HT1080 (cell line): ENCODE measurements at regions not wholly inside any gene's neighbourhood (a gene's known extent, or its start where the extent isn't known, plus 50 kb on each side); places are given as distances from the start of the nearest gene placed in this dataset.
A peak's percentile ranks its signal among the peaks of the same experiment; 100 is the strongest.
"Not testable (repeated sequence)": the region's sequence is repeated elsewhere in the genome, so short reads cannot be mapped to it uniquely, and the experiment has no call there.

ENCODE experiments used
- DNase-seq: peaks from one replicate; pipeline ENCODE4 v3.0.0-alpha.2; 2015; ENCODE audit warnings: low read depth

GRCh38 chr7:116340943-116341907 is 130.9 kb downstream of the TES start:
- DNase-seq, result no peak

DNA sequence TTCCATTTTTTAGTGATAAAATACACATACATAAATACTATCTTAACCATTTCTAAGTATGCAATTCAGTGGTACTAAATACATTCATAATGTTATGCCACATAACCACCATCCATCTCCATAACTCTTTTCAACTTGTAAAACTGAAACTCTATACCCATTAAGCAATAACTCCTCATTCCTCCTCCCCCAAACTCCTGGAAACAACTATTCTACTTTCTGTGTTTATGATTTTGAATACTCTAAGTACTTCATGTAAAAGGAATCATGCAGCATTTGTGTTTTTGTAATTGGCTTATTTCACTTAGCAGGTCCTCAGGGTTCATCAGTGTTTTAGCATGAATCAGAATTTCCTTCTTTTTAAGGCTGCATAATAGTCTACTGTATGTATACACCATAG is 131.8 kb downstream of the TES start:
- no peak for DNase-seq

GRCh38 chr7:116347151-116347832 is 137.0 kb downstream of the TES start:
- DNase-seq, result no peak

GRCh38 chr7:116348346-116348745 is 138.0 kb downstream of the TES start:
- DNase-seq, result no peak

GRCh38 chr7:116351966-116352365 is 141.6 kb downstream of the TES start:
- no peak for DNase-seq

GRCh38 chr7:116353647-116354046 is 143.3 kb downstream of the TES start:
- no peak for DNase-seq

DNA sequence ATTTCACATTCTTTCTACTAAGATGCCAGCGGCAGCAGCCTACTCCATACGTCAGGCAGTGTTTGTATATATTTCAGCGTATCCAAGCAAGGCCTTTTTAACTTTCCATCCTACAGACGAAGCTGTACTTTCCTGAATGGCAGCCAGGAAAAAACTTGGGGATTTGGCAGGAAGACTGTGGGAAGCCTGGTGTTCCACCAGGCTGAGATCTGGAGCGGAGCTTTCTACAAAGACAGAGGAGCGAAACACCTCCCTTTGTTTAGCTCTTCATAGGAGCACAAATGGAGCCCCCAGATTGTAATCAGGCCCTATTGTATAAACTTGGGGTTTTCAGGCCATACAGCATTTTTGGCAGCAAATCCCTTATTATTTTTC is 143.8 kb downstream of the TES start:
- peak; percentile 20 for DNase-seq

DNA sequence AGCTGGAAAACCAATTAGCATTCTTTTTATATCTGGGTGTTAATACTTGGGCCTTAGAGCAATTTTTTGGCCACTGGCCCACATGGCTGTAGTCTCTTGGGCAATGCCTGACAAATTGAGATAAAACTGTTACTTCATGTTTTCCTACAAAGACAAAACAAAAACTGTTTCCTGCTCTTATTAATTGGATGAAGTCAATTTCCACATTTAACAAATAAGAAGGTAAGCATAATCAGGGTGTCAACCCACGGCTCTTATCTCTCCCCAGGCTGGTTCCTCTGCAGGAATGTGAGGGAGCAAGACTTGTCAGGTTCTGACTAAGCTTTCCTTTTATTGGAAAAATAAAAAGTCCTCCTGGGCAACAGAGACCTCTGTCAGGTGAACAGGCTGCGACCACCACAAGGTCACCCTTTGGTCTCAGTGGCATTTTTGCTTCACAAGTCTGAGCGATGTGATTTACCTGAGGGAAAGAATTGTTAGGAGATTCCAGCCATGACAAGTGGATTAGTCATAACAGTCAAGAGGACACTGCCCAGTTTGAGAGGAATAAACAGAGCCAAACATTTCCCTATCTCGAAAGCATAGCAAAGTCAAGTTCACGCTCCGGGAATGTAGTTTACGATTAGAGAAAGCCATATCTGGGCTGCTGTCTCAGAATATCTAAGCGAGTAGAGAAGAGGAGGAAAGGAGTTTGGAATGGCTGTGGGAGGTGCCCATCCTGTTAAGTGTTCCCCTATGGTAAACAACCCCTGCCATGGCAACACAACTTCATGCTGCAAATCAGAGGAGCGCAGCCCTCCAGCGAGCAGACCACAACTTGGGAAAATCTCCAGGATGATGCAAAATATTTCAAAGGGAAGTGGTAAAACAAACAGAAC is 144.4 kb downstream of the TES start:
- DNase-seq, result peak; percentile 98

GRCh38 chr7:116355424-116355765 is 144.1 kb upstream of the CAV2 start:
- DNase-seq, result no peak

DNA sequence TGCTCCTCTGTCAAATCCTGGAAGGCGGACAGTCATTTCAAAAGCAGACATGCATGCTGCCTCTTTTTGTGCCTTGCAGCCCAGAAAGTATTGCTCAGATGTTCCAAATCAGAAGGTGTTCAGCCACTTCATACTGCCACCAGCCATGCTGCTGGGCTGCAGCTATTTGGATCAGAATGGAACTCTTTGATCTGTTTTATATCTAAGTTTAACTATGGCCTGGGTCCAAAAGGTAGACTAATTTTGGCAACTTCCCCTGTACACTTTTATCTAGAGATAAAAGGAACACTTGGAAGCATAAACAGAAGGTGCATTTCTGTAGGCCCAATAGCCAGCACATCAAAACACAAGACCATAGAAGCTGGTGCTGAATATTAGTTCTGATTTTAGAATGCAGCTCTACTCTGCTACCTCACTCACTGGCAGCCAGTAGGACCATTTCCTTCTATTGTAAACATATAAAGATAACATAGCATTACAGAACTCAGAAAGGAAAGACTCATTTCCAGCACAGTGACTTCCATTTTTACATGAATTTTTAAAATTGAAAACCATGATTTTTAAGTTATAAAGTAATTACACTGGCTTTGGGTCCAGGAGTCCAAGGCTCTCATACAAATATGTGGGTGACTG is 143.1 kb upstream of the CAV2 start:
- no peak for DNase-seq

- no peak for DNase-seq
Observed at GRCh38 chr7:116356979-116357378, 142.6 kb upstream of the CAV2 start.

DNA sequence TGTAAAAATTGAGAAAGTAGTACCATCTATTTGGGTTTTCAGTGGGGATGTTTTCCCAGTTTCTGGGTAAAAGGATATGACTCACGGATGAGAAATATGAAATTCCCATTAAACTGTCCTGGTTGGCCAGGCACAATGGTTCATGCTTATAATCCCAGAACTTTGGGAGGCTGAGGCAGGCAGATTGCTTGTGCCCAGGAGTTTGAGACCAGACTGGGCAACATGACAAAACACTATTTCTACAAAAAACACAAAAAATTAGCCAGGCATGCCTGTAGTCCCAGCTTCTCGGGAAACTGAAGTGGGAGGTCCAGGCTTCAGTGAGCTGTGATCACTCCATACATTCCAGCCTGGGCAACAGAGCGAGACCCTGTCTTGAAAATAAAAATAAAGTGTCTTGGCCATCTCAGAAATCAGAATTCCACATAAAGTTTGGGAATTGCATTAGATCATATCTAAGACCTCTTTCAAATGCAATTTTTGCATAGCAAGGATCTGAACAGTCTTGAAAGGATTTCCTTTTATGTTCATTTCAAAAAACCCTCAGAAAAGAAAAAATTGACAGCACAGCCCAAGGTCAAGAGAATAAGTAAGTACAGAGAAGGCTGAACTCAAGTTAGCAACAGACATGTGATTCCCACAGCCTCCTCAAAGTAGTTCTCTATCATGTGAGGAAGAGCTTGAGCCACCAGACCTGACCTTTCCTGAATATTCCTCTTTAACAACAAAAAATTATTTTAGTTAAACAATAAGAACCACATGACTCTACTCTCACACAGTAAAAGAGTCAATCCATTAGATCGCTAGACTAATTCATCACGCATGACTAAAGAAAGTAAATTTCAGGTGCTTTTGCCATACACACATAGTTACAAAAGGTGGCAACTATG is 141.5 kb upstream of the CAV2 start:
- DNase-seq, result peak; percentile 80

GRCh38 chr7:116361767-116362166 is 137.8 kb upstream of the CAV2 start:
- DNase-seq, result no peak

DNA sequence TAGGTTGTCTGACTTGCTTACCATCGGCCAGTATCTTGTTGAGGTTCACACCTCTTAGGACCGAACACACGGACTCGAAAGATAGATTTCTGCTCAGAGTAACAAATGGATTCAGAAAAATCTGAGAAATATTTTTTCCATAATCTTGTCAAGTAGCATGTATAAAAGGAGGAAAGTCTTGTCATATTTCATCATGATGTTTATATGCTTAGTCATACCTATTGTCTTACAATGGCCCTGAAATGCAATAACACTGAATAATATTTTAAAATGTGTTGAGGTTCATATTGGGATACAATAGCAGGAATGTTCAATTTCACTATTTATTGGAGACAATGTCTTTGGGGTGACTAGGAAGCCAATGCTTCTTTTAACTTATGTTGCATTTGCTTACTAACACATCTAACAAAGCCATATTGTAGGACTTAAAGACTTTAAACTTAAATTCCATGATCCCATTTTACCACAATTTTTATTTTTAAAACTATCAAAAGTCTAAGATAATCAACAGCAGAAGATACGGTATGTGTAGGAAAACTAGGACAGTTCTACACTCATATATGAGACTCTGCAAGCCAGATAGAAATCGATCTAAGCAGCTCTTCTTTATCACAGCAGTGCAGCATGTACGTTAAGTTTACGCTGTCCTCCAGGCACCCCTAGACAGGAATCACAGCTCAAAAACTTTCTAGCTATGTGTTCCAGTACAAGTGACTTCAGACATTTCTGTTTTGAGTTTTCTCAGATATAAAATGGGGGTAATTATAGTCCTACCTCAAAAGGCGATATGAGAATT is 135.7 kb upstream of the CAV2 start:
- DNase-seq, result no peak

DNA sequence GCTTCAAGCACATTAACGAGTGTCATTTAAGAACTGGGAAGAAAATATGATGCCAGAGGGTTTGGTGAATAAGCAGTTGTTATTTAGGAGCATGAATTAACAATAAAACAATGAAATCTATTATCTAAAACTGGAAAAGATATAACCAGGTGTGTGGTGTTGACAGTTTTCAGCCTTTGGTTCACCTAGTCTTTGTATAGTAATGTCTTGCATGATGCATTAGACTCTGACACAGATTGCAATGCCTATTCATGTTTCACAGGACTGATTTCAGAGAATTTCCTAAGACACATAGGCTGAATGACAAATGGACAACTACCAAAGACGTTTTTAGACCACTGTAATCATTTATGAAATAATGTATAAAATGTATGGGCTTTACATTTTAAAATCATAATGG is 135.1 kb upstream of the CAV2 start:
- DNase-seq, result no peak

GRCh38 chr7:116365797-116366196 is 133.7 kb upstream of the CAV2 start:
- no peak for DNase-seq

DNA sequence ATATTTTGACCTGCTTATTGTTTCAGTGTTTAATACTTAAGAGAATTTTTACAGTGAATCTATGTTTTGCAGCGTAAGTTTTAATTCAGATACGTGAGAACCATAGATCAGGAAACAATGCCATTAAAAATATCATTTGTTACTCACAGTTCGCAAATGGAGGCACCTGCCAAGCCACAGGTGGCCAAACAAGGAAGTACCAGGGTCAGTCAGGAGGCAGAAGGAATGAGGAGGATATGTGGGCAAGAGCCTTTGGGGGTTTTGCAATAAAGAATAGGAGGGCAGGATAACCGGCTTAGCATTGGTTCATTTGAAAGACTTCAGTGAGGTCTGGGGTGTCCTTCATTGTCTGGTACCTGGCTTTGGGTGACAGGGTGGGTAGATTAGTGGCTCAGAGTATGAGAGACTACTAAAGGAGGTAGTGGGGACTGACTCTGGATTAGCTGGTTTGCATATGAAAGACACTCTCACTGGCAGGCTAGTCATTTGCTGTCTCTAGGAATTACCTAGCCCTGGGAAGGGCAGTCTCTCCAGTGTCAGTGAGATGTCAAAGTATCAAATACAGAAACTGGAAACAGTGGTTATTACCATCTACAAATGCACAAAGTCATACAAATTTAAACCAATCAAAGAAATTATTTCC is 132.2 kb upstream of the CAV2 start:
- DNase-seq, result no peak

GRCh38 chr7:116368965-116369364 is 130.6 kb upstream of the CAV2 start:
- DNase-seq, result no peak

DNA sequence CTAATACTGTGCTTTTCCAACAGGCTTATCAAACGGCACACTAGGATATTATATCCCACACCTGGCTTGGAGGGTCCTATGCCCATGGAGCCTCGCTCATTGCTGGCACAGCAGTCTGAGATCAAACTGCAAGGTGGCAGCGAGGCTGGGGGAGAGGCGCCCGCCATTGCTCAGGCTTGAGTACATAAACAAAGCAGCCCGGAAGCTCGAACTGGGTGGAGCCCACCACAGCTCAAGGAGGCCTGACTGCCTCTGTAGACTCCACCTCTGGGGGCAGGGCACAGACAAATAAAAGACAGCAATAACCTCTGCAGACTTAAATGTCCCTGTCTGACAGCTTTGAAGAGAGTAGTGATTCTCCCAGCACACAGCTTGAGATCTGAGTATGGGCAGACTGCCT is 128.0 kb upstream of the CAV2 start:
- not testable (repeated sequence) for DNase-seq
